AG09319 (cell line): ENCODE measurements at regions not wholly inside any gene's neighbourhood (a gene's known extent, or its start where the extent isn't known, plus 50 kb on each side); places are given as distances from the start of the nearest gene placed in this dataset.

ENCODE experiments used
- DNase-seq: peaks from one replicate; pipeline ENCODE4 v3.0.0-alpha.2; 2010; ENCODE audit warnings: low read depth; ENCODE audit errors: extremely low read depth
- TF ChIP-seq, protein P1 (sequence below): IDR thresholded peaks from 2 replicates; pipeline ENCODE4 v1.5.1; 2011; ENCODE audit warnings: low read depth, mild to moderate bottlenecking, inconsistent platforms, low read length, moderate library complexity

DNA sequence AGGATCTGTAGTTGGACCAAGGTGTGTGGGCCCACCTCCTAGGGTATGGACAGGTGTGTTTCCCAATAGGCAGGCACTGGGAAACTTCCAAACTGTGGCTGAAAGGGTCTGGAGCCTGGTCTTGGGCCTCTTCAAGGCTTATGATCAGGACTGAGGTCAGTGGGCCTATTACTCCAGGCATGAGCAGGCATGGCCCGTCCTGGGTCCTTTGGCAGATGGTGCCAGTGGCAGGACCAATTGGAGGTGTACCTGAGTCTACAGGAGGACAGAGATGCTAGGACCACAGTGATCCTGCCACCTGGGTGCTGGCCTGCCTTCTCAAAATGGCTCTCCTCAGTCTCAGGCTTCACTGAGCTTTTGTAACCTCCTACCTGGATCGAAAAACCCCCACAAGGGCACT lies 95.4 kb downstream of the RAB18 start:
- DNase-seq, result no peak
- TF ChIP-seq, protein P1, sequence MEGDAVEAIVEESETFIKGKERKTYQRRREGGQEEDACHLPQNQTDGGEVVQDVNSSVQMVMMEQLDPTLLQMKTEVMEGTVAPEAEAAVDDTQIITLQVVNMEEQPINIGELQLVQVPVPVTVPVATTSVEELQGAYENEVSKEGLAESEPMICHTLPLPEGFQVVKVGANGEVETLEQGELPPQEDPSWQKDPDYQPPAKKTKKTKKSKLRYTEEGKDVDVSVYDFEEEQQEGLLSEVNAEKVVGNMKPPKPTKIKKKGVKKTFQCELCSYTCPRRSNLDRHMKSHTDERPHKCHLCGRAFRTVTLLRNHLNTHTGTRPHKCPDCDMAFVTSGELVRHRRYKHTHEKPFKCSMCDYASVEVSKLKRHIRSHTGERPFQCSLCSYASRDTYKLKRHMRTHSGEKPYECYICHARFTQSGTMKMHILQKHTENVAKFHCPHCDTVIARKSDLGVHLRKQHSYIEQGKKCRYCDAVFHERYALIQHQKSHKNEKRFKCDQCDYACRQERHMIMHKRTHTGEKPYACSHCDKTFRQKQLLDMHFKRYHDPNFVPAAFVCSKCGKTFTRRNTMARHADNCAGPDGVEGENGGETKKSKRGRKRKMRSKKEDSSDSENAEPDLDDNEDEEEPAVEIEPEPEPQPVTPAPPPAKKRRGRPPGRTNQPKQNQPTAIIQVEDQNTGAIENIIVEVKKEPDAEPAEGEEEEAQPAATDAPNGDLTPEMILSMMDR, result no peak

GRCh38 chr10:27600930-27601329 lies 96.8 kb downstream of the RAB18 start:
- DNase-seq, result no peak
- TF ChIP-seq, protein P1, result no peak

GRCh38 chr10:27601503-27601902 lies 97.4 kb downstream of the RAB18 start:
- no peak for DNase-seq
- TF ChIP-seq, protein P1, result no peak

GRCh38 chr10:27601946-27602538 lies 97.9 kb downstream of the RAB18 start:
- DNase-seq, result no peak
- TF ChIP-seq, protein P1, result no peak

GRCh38 chr10:27603104-27603503 lies 99.0 kb downstream of the RAB18 start:
- DNase-seq, result no peak
- TF ChIP-seq, protein P1, result no peak

- no peak for DNase-seq
- TF ChIP-seq, protein P1, result no peak
These were observed 101.2 kb downstream of the RAB18 start for GRCh38 chr10:27605318-27605717.

DNA sequence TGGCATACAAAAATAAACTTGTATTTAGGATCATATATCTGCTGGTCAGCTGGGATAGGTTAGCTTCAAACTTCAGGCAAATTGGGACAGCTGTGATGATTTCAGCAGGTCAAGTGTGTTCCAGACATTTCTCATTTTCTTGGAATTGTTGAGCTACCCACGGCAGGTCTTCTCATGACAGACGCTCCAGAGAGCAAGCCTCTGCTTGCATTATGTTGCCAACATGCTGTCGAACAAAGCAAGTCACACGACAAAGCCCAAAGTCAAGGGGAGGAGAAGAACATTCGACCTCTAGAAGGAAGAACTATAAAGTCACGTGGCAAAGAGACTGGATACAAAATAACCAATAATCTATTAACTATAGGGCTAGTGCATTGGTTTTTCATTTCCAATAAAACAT lies 103.5 kb downstream of the RAB18 start:
- TF ChIP-seq, protein P1, result no peak
- no peak for DNase-seq
